Activated CD8-positive, alpha-beta T cell treated with anti-CD3 and anti-CD28 coated beads for 36 hours (primary cell): ENCODE measurements at regions not wholly inside any gene's neighbourhood (a gene's known extent, or its start where the extent isn't known, plus 50 kb on each side); places are given as distances from the start of the nearest gene placed in this dataset.

Experiments used
- ATAC-seq: fragments of 200-7000 bp; cut with Tn5 transposase; one replicate; pipeline ENCODE4 v1.10.0; 2021; ENCODE audit warnings: mild to moderate bottlenecking, moderate library complexity
- CTCF ChIA-PET: fragments of 350-600 bp; sonication (Branson Sonifier 250); formaldehyde crosslinking; loops from one replicate; lab custom pipeline; 2021; ENCODE audit warnings: antibody characterized with exemption; lab: Charles Lee
- POLR2A ChIA-PET: fragments of 350-600 bp; sonication (Branson Sonifier 250); formaldehyde crosslinking; loops from one replicate; lab custom pipeline; 2021; ENCODE audit warnings: antibody characterized with exemption; lab: Charles Lee
- DNase-seq: peaks from one replicate; pipeline ENCODE4 v3.0.0-alpha.2; 2020
- H3K27ac Mint-ChIP-seq: one replicate; pipeline ENCODE4 v1.8.0; 2021; ENCODE audit warnings: mild to moderate bottlenecking, mixed read lengths
- H3K27me3 Mint-ChIP-seq: one replicate; pipeline ENCODE4 v1.8.0; 2021; ENCODE audit warnings: mixed read lengths
- H3K36me3 Mint-ChIP-seq: one replicate; pipeline ENCODE4 v1.8.0; 2021; ENCODE audit warnings: low read depth, mixed read lengths
- H3K4me1 Mint-ChIP-seq: one replicate; pipeline ENCODE4 v1.8.0; 2021; ENCODE audit warnings: low read depth, mixed read lengths
- H3K4me3 Mint-ChIP-seq: one replicate; pipeline ENCODE4 v1.8.0; 2021; ENCODE audit warnings: mild to moderate bottlenecking, moderate library complexity, mixed read lengths
- H3K9me3 Mint-ChIP-seq: one replicate; pipeline ENCODE4 v1.8.0; 2021; ENCODE audit warnings: mixed read lengths
- intact Hi-C: fragments of 100-400 bp; cut with micrococcal nuclease; formaldehyde crosslinking; loops from one replicate; pipeline ENCODE4 v1.10.0; 2022
- TF ChIP-seq, protein P1 (sequence below): fragments of 200-600 bp; IDR thresholded peaks from one replicate; pipeline ENCODE4 v1.8.0; 2022; ENCODE audit warnings: antibody characterized with exemption, mild to moderate bottlenecking

DNA sequence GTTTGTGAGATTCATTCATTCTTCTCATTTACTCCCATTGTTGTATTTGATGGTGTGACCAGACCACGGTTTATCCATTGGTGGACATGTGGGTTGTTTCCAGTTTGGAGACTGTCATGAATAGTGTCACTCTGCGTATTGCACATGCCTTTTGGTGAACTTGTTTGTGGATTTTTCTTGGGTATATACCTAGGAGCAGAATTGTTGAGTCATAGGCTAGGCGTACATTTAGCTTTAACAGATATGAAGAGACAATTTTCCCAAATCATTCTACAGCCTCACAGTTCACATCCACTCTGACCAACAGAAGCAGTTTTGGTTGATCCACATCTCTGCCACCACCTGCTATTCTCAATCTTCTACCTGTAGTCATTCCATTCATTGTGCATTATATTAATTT lies 66.0 kb upstream of the FAM20C start:
- ATAC-seq (no peak), DNase-seq (no peak)
- H3K9me3 Mint-ChIP-seq = no peaks in the 10 kb centered on the region
- no peaks in the 10 kb centered on the region for H3K27me3 Mint-ChIP-seq
- no peak overlapping the region for H3K27ac Mint-ChIP-seq
- H3K4me3 Mint-ChIP-seq = no peak overlapping the region
- no peaks in the 10 kb centered on the region for H3K36me3 Mint-ChIP-seq
- POLR2A ChIA-PET = no interaction called here
- H3K4me1 Mint-ChIP-seq = no peaks in the 10 kb centered on the region
- intact Hi-C loops = no loop called here
- CTCF ChIA-PET = no interaction called here
- TF ChIP-seq, protein P1, sequence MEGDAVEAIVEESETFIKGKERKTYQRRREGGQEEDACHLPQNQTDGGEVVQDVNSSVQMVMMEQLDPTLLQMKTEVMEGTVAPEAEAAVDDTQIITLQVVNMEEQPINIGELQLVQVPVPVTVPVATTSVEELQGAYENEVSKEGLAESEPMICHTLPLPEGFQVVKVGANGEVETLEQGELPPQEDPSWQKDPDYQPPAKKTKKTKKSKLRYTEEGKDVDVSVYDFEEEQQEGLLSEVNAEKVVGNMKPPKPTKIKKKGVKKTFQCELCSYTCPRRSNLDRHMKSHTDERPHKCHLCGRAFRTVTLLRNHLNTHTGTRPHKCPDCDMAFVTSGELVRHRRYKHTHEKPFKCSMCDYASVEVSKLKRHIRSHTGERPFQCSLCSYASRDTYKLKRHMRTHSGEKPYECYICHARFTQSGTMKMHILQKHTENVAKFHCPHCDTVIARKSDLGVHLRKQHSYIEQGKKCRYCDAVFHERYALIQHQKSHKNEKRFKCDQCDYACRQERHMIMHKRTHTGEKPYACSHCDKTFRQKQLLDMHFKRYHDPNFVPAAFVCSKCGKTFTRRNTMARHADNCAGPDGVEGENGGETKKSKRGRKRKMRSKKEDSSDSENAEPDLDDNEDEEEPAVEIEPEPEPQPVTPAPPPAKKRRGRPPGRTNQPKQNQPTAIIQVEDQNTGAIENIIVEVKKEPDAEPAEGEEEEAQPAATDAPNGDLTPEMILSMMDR = no peak

DNA sequence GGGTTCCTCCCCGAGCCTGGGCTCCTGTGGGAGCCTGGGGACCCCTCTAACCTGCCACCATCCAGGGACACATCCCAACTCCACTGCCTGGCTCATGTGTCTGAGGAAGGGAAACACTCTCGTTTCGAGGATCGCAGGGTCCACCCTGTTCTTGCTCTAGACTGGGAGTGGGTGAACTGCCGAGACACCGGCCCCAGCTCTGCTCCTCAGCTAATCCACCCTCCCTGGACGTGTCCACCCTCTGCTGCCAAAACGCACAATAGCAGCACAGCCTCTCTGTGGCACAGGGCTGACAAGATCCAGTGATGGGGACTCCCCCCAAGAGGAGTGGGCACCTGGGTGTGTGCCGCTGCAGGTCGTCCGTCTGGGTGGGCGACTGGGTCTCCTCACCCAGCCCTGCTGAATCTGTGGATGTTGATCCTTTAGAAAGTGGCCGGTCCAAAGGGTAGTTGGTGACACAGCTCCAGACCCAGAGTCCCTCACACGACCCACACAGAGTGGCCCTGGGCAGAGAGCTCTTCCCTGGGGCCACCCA lies 65.2 kb upstream of the FAM20C start:
- H3K27me3 Mint-ChIP-seq = no peaks in the 10 kb centered on the region
- TF ChIP-seq, protein P1 = no peak
- DNase-seq (no peak), ATAC-seq (no peak)
- intact Hi-C loops = no loop called here
- H3K4me3 Mint-ChIP-seq = no peak overlapping the region
- ChIA-PET POLR2A (no interaction called here), CTCF (no interaction called here)
- H3K36me3 Mint-ChIP-seq = no peaks in the 10 kb centered on the region
- H3K27ac Mint-ChIP-seq = no peak overlapping the region
- no peaks in the 10 kb centered on the region for H3K4me1 Mint-ChIP-seq
- no peaks in the 10 kb centered on the region for H3K9me3 Mint-ChIP-seq

DNA sequence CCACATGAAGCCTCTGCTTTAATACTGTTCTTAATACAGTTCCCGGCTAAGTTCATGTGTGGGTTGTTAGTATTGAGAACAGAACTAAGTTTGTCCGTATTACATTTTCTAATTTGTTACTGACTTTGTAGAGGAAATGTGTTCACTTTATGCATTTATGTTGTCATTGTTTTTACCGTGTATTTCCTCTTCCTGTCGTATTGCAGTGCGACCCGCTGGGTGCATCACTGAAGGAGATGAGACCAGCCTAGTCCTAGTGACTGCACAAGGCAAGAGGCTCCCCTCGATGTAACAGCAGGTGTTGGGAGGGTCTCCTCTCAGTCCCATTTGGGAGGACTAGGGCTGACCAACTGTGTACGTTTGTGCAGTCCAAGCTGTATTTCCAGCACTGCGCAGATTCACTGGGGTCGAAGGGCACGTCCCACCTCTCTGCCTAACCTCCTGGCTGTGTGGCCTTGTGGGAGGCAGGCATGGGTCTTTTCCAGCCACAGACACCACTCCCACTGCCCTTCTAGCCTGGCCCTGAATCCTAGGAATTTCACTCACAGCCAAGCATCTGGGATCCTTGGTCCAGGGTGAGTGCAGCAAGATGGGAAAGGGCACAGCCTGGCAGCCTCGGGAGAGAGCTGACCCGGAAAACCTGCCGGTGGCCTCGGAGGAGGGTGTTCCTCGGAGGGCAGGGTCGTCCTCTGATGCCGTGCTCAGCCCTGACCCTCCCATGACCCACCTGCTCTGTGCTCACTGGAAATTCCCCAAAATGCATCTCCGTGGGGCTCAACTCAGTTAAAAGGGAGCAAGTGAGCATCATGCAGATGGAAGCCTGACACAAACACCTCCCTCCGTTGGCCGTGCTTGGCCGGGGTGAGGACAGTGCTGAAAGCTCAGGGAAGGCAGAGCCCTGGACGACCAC lies 63.9 kb upstream of the FAM20C start:
- TF ChIP-seq, protein P1 = no peak
- H3K4me1 Mint-ChIP-seq = no peaks in the 10 kb centered on the region
- no peaks in the 10 kb centered on the region for H3K9me3 Mint-ChIP-seq
- ATAC-seq (no peak), DNase-seq (no peak)
- intact Hi-C loops = no loop called here
- H3K27ac Mint-ChIP-seq = no peak overlapping the region
- POLR2A ChIA-PET = no interaction called here
- H3K27me3 Mint-ChIP-seq = peaks cover 2% of the 10 kb centered on the region
- no peak overlapping the region for H3K4me3 Mint-ChIP-seq
- H3K36me3 Mint-ChIP-seq = no peaks in the 10 kb centered on the region
- CTCF ChIA-PET = no interaction called here

DNA sequence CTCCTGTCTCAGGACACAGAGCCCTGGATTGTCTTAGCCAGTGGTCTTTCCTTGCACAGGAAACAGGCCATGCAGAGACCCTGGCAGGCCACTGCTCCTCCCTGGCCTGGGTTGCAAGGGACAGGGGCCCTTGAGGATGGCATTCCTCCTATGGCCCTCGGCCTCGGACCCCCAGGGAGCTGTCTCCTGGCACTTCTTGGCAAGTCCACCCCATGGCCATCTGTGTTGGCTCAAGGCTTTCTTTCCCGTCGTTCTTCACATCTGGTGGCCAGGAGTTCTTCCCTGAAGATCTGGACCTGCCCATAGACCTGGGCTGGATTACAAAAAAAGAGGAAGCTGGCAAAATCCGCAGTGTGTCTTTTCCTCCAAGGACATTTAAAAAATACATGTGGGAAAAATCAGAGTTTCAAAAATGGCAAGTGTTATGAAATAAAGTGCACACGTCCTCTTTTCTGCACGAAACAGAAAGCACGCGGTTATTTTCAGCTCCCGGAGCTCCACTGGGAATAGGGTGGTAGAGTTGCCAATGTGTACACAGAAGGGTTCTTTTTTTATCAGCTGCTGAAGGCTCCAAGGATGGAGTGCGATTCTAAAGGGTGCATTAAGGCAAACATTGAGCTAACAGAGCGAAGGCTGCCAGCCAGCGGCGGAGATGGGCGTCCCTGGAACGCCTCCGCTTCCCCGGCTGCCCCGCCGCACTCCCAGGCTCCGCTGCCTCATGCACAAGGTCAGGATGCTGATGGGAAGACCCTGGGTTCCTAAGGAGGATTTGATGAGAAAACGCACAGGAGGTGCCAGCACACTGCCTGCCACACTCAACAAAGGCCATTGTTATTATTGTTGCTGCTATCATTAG lies 62.8 kb upstream of the FAM20C start:
- intact Hi-C loops = no loop called here
- TF ChIP-seq, protein P1 = no peak
- Mint-ChIP-seq H3K4me1 (no peaks in the 10 kb centered on the region), H3K27me3 (peaks cover 2% of the 10 kb centered on the region), H3K9me3 (no peaks in the 10 kb centered on the region), H3K27ac (no peak overlapping the region), H3K4me3 (no peak overlapping the region), H3K36me3 (no peaks in the 10 kb centered on the region)
- DNase-seq (no peak), ATAC-seq (no peak)
- POLR2A ChIA-PET = no interaction called here
- CTCF ChIA-PET = no interaction called here

DNA sequence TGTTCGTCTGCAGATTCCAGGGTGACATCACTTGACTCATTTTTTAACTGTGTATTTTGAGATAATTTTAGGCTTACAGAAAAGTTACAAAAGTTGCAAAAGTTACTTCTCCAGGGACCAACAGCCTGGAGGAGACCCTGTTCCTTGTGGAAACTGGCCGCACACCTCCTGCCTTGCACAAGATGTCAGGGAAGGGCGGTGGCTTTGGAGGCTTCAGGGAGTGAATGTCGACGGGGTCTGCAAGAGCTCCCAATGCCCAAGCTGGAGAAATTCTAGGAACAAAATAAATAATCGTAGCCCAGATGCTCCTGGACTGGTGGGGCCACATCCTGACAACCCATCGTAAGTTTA lies 62.2 kb upstream of the FAM20C start:
- DNase-seq = no peak
- POLR2A ChIA-PET = no interaction called here
- Mint-ChIP-seq H3K27ac (no peak overlapping the region), H3K4me1 (no peaks in the 10 kb centered on the region), H3K27me3 (peaks cover 2% of the 10 kb centered on the region), H3K9me3 (no peaks in the 10 kb centered on the region), H3K4me3 (no peak overlapping the region), H3K36me3 (no peaks in the 10 kb centered on the region)
- ATAC-seq = no peak
- CTCF ChIA-PET = no interaction called here
- TF ChIP-seq, protein P1 = no peak
- intact Hi-C loops = no loop called here
